ENCODE measurements at regions not wholly inside any gene's neighbourhood (a gene's known extent, or its start where the extent isn't known, plus 50 kb on each side); places are given as distances from the start of the nearest gene placed in this dataset.

DNA sequence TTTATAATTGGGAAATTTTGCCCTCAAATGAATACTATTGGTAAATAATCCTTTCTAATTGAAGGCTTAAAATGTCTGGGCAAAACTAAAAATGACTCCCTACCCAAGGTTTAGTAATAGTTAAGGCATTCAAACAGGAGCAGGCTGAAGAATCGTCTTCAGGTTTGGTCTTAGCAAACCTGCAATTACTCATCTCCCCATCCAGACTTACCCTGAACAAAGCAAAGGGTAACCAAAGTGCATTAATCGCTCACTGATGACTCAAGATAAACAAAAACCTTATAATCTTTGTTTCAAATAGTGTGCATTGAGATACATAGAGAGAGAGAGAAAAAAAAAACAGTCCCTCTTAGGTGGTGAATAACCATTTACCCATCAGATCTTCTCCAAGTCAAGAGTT lies 225.5 kb downstream of the BMP2 start:
- Histone ChIP-seq H3K4me1 (no peaks in the 10 kb centered on the region), H3K9ac (ENCODE audit: low read depth in 2 of 2, low read length in 2 of 2) (no peak overlapping the region), H3K36me3 (no peaks in the 10 kb centered on the region), H3K4me3 (no peak overlapping the region), H3K27ac (no peak overlapping the region), H3K9me3 (no peaks in the 10 kb centered on the region), H3K27me3 (no peaks in the 10 kb centered on the region)
- intact Hi-C loops (cut with DNase I): no loop called here
- DNase-seq: no peak
- TF ChIP-seq, protein P1, sequence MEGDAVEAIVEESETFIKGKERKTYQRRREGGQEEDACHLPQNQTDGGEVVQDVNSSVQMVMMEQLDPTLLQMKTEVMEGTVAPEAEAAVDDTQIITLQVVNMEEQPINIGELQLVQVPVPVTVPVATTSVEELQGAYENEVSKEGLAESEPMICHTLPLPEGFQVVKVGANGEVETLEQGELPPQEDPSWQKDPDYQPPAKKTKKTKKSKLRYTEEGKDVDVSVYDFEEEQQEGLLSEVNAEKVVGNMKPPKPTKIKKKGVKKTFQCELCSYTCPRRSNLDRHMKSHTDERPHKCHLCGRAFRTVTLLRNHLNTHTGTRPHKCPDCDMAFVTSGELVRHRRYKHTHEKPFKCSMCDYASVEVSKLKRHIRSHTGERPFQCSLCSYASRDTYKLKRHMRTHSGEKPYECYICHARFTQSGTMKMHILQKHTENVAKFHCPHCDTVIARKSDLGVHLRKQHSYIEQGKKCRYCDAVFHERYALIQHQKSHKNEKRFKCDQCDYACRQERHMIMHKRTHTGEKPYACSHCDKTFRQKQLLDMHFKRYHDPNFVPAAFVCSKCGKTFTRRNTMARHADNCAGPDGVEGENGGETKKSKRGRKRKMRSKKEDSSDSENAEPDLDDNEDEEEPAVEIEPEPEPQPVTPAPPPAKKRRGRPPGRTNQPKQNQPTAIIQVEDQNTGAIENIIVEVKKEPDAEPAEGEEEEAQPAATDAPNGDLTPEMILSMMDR (IDR thresholded peaks at IDR 0.05): no peak

DNA sequence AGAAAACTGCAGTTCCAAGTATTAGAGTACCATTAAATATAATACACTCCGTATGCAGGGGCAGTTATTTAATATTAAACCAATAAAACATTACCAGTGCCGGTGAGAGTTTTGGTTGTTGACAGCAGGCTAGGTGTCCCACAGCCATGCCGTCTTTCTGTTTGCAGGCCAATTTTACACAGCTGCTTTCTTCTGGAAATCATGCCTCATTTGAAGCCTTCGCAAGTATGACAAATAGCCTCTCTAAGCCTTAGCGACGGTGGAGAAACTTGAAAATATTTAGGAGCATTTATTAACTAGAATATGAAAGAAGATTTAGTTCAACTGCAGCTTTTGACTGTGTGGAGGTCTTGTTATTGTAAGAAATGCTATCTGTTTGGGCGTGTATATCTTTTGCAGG lies 226.0 kb downstream of the BMP2 start:
- no peaks in the 10 kb centered on the region for H3K9me3 ChIP-seq
- H3K9ac ChIP-seq (ENCODE audit: low read depth in 2 of 2, low read length in 2 of 2): no peak overlapping the region
- no peaks in the 10 kb centered on the region for H3K36me3 ChIP-seq
- TF ChIP-seq, protein P1 (IDR thresholded peaks at IDR 0.05): no peak
- H3K4me1 ChIP-seq: no peaks in the 10 kb centered on the region
- DNase-seq: no peak
- intact Hi-C loops (cut with DNase I): no loop called here
- no peak overlapping the region for H3K27ac ChIP-seq
- no peaks in the 10 kb centered on the region for H3K27me3 ChIP-seq
- H3K4me3 ChIP-seq: no peak overlapping the region

DNA sequence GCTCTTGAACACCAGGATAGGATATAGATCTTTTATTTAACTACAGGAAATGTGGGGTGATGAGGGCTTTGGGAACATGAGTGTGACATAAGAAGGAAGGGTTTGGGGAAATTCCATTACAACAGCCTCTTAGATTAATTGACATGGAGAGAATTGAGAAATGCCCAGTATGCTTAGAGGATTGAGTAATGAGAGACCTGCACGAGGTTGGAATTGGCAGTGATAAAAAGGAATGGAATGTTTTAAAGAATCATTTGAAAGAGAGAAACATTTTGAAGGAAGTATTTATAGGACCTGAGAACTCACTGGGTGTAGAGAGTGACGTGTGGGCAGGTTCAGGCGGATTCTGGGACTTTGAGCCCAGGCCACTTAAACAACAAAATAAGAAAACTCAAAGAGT lies 227.0 kb downstream of the BMP2 start:
- intact Hi-C loops (cut with DNase I): no loop called here
- no peak for DNase-seq
- TF ChIP-seq, protein P1 (IDR thresholded peaks at IDR 0.05): no peak
- Histone ChIP-seq H3K36me3 (no peaks in the 10 kb centered on the region), H3K4me3 (no peak overlapping the region), H3K27ac (no peak overlapping the region), H3K9me3 (no peaks in the 10 kb centered on the region), H3K4me1 (no peaks in the 10 kb centered on the region), H3K9ac (ENCODE audit: low read depth in 2 of 2, low read length in 2 of 2) (no peak overlapping the region), H3K27me3 (no peaks in the 10 kb centered on the region)

DNA sequence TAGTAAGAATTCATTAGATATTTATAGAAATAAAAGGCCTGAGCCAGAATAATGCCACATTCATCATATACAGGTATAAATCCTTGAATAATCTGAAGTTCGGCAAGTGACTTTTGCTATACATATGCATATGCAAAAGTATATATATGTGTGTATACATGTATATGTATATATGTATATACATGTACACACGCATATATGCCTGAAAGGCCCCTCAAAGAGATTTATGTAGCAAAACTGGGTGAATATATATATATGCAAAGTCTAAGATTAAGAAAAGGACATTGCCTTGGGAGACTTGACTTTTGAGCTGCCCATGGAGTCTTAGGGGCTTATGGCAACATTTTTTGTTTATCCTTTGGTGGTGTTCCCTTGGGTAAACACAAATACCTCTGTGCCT lies 231.4 kb downstream of the BMP2 start:
- no peak overlapping the region for H3K27ac ChIP-seq
- TF ChIP-seq, protein P1 (IDR thresholded peaks at IDR 0.05): no peak

DNA sequence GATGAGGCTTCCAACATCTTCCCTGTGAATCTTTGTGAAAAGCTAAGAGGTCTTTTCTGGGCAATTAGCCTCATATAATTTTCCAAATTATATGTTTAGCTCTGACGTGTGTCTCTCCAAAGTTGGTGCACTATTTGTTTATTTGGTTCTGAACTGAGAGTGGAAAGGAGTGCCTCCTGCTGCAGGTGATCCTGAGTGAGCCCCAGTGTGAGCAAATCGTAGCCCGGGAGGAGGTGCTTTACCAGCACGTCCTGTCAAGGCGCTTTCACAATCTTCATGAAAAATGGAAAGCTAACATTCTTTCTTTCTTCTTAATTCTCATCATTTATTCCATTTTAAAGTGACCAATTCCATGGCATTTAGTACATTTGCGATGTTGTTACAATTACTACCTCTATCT lies 231.9 kb downstream of the BMP2 start:
- H3K36me3 ChIP-seq: no peaks in the 10 kb centered on the region
- no peak overlapping the region for H3K9ac ChIP-seq (ENCODE audit: low read depth in 2 of 2, low read length in 2 of 2)
- no peak for DNase-seq
- H3K4me3 ChIP-seq: no peak overlapping the region
- intact Hi-C loops (cut with DNase I): no loop called here
- no peaks in the 10 kb centered on the region for H3K27me3 ChIP-seq
- TF ChIP-seq, protein P1 (IDR thresholded peaks at IDR 0.05): no peak
- H3K27ac ChIP-seq: no peak overlapping the region
- H3K9me3 ChIP-seq: no peaks in the 10 kb centered on the region
- H3K4me1 ChIP-seq: no peaks in the 10 kb centered on the region

More for the DNA sequence above, 231.4 kb downstream of the BMP2 start:
- Histone ChIP-seq H3K9me3 (no peaks in the 10 kb centered on the region), H3K9ac (ENCODE audit: low read depth in 2 of 2, low read length in 2 of 2) (no peak overlapping the region), H3K27me3 (no peaks in the 10 kb centered on the region), H3K36me3 (no peaks in the 10 kb centered on the region), H3K4me3 (no peak overlapping the region), H3K4me1 (no peaks in the 10 kb centered on the region)
- no peak for DNase-seq
- intact Hi-C loops (cut with DNase I): no loop called here

DNA sequence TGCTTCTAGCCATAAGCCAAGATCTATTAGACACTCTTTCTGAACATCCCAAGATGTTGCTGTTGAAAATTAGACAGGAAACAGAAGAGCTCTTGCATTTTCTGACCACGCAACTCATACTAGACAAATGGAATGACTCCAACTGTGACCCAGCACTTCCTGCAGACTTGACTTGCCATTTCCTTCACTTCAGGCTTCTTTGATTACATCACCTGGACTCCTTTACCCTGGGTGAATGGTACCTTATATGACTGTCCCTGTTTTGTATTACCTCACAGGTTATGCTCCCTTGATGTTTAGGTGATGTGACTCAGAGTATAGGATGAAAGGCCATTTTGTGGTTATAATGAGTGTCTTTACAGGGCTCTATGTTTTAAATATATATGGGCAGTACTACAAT lies 236.1 kb downstream of the BMP2 start:
- H3K9me3 ChIP-seq: no peaks in the 10 kb centered on the region
- intact Hi-C loops (cut with DNase I): no loop called here
- no peak overlapping the region for H3K4me3 ChIP-seq
- H3K4me1 ChIP-seq: no peaks in the 10 kb centered on the region
- no peaks in the 10 kb centered on the region for H3K27me3 ChIP-seq
- DNase-seq: no peak
- H3K27ac ChIP-seq: no peak overlapping the region
- TF ChIP-seq, protein P1 (IDR thresholded peaks at IDR 0.05): no peak
- H3K36me3 ChIP-seq: no peaks in the 10 kb centered on the region
- no peak overlapping the region for H3K9ac ChIP-seq (ENCODE audit: low read depth in 2 of 2, low read length in 2 of 2)

All from colonic mucosa (tissue), 4 donors.